NK-92 (cell line): ENCODE measurements at regions not wholly inside any gene's neighbourhood (a gene's known extent, or its start where the extent isn't known, plus 50 kb on each side); places are given as distances from the start of the nearest gene placed in this dataset.

ENCODE experiments used
- DNase-seq: peaks from one replicate; lab custom pipeline; 2025; ENCODE audit not compliant: unreplicated experiment; lab: John Stamatoyannopoulos, UW

DNA sequence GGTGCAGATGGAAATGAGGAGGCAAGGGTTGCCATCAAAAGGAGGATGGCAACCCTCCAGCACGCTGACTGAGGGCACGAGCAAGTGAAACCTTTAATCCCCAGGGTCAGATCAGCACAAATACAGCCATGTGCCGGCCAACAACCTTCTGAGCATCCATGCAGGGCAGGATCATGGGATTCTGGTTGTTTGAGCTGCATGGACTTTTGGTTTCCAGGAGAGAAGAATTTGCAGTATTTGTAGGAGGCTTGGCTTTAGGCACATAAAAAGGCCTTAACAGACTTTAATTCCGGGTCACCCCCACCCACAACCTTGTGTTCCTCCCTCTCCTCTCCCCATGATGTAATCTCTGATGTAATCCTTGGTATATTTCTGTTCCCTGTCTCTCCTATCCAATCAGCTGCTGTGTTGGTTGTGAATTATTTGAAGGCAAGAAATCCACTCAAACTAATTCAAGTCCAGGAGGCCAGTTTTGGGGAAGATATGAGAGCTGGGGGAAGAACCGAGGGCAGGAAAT is 254.3 kb downstream of the SHQ1 start:
- DNase-seq = no peak

DNA sequence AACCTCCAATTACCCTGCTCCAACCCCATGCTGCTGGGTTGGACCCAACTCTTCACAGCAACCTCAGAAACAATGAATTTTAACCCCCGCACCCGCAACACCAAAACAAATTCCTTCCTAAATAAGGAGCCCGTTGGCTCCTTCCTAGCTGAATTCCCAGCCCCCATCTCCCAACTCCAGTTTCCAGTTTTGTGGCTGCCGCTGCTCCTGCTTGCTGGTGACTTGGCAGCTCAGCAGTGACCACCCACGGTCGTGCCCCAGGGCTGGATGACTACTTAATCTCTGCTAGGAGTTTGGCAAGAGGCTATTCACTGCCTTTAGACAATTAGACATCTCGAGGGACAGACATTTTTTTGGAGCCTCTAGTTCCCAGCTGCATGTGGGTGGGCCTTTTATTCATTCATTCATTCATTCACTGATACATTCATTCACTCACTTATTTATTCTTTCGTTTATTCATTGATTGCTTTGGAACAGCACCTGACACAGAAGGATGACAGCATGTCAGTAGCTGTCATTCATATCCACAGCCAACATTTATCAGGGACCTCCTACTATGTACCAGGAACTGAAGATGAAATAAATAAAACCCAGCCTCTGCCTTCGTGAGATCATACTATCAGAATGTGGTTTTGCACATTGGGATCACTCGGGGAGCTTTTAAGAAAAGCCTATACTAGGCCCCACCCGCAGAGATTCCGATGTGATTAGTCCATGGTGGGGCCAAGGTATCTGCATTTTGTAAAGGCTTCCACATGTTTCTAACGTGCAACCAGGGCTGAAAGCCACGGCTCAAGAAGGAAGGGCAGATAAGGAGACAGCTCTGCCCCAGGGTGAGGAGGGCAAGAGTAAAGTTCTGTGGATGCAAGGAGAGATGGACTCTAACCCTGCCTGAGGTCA is 256.5 kb downstream of the SHQ1 start:
- DNase-seq = no peak

DNA sequence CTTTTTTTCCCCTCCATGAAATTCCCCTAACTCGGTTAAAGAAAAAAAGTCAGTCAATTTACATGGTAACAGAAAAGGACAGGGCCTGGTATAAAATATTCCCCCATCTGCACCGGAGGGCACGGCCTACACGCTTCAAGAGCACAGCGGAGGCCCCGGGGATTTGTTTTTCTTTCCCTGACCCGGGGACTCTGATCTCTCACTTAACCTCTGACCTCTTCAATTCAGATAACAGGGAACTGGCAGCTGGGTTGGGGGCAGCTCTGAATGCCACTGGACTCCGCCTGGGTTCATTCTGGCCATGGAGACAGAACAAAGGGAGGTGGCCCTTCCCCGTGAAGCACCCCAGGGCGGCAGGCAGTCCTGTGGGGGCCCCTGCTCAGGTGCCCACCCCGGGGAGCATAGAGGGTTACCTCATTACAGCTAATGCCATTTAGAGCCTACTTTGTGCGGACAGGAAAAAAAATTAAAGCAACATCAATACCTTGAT is 257.5 kb downstream of the SHQ1 start:
- no peak for DNase-seq

DNA sequence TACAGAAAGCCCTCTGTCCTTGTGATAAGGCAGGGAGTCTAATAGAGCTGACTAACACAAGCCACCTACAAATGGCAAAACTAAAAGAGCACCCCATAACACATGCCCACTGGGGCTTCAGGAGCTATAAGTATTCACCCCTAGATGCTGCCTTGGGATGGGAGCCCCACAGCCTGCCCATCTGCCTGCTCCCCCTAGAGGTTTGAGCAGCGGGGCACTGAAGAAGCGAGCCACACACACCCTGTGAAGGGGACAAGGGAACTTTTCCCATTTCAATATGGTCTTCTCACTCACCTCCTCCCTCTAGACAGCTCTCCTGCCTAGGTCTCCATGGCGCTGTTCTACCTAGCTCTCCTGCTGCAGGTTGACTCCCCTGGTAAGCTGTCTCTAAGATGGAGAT is 261.0 kb downstream of the SHQ1 start:
- no peak for DNase-seq

DNA sequence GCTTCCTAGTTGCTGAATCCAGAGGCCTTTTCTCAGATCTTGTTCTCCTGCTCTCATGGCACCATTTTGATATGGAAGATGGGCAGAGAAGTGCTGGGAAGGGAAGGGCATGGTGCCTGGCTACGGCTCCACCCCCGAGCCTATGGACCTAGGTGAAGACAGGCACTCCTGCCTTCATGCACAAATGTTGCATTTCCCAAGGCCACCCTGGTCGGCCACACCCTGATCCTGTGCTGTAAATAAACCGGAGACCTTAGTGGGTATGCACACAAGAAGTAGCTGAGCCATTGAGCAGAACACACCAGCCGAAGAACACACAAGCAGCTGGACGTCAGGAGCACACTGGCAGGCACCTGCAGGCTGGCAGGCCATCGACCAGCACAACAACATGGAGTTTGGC is 261.6 kb downstream of the SHQ1 start:
- no peak for DNase-seq

DNA sequence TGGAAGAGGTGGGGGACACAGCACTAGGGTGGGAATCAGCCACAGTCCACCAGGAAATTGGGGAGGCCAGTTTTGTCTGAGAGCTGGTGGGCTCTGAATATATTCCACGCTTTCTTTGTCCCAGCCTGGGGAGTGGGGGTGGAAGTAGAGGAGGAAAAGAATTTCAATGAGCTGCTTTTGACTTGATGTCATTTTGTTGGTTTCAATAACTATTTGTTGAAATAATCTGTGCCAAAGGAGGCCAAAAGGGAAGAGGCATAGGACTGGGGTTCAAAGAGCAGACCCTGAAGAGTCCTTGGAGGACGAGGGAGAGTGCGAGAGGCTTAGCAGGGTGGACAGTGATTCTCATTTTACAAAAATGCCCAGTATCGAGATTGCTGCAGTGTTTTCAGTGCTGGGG is 262.3 kb downstream of the SHQ1 start:
- no peak for DNase-seq

DNA sequence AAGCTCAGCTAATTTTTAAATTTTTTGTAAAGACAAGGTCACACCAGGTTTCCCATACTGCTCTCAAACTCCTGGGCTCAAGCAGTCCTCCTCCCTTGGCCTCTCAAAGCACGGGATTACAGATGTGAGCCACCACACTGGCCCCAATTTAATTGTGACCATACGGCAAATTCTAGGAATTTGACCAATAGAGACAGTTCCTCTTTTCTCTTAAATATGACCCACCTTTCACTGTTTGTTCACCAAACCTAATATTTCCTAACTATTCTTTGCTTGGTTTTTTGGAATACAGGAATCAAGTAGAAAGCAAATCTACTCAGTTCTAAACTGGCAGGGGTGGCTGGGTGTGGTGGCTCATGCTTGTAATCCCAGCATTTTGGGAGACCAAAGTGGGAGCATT is 264.0 kb downstream of the SHQ1 start:
- DNase-seq = no peak

DNA sequence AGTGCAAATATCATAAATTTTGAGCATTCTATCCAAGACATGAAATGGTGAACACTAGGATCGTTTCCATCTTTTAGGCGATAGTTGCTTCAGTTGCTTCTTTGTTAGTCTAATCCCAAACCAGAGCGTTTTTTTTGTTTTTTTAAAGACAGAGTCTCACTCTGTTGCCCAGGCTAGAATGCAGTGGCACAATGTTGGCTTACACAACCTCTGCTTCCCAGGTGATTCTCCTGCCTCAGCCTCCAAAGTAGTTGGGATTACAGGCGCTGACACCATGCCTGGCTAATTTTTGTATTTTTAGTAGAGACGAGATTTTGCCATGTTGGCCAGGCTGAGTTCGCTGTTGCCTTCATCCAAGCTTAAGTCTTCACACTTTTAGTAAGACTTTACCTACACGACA is 265.3 kb downstream of the SHQ1 start:
- no peak for DNase-seq

DNA sequence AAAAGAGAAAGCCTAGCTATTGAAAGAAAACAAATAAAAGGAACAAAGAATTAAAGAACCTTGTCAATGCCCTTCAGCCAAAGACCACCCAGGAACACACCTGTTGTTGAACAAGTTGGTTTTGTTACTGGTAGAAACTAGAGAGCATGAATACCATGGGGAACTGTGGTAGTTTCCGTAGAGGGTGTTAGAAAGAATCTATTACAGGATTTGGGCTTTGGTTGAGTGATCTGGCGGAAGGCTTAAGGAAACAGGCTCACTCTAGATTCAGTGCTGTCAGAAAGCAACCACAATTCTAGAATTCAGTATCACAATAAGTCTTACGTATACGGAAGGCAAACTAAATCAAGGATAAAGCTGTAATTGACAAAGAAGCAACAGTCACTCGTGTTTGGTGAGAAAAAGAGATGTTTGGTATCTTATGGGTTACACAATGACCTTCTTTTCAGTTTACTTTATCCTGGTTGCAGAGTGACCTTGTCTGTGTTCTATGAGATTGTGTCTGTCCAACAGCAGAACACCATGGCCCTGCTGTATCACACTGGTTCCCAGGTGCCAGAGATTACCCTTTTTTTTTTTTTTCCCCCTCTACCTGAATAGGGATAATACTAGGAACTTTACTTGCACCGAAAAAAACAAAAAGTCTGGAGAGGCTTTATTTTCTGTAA is 265.9 kb downstream of the SHQ1 start:
- DNase-seq = no peak

DNA sequence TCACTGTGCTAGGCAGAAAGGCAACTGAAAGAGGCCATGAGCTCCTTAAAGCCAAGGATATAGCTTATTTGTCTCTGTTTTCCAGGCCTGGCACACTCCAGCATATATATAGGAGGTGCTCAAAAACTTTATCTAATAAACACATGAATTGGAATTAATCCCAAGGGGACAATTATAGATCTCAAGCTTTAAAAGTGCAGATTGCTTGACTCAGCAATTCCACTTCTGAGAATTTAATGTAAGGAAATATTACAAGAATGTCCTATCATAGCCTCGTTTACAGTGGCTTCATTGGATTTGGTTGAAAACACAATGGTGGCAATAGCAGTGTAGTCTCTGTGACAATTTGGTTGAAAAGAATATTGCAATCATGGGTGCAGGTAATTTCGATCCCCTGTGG is 267.3 kb downstream of the SHQ1 start:
- DNase-seq = no peak

DNA sequence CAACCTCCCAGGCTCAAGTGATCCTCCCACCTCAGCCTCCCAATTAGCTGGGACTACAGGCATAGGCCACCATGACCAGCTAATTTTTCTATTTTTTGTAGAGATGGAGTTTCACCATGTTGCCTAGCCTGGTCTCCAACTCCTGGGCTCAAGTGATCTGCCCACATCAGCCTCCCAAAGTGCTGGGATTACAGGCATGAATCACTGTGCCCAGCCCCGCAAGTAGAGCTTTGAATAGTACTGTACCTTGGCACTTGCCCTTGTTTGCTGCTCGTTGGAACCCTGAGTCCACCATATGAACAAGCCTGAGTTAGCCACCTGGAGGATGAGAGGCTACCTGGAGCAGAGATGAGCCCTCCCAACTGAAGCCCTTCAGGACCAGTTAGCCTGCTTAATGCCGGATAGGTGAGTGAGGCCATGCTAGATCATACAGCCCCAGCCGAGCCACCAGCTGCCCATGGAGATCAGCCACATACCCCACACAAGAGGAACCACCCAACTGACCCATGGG is 267.9 kb downstream of the SHQ1 start:
- no peak for DNase-seq

DNA sequence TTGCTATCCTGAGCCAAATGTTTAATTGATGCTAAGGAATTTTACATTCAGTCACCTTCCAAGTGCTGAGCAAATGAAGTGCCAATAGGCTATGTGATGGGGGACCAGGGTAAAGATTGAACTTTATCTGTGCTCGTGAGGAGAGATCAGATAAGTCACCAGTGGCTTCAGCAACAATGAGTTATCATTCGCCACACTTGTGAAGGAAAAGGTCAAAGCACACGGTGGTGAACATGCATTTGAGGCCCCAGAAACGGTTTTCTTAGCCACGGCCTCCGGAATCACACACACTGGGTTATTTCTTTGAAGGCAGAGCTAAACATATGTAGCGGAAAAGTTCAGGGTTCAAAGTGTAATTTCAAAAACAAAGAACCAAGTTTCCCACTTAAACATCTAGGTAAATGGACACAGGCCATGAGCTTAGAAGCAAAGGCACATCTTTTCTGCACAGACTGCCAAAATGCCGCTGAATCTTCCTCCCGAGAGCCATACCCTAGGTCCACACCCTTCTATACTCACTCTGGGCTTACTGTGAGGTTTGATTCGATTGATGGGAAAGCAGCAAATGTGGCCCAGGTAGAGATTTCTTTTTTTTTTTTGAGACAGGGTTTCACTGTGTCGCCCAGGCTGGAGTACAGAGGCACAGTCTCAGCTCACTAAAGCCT is 268.5 kb downstream of the SHQ1 start:
- no peak for DNase-seq

DNA sequence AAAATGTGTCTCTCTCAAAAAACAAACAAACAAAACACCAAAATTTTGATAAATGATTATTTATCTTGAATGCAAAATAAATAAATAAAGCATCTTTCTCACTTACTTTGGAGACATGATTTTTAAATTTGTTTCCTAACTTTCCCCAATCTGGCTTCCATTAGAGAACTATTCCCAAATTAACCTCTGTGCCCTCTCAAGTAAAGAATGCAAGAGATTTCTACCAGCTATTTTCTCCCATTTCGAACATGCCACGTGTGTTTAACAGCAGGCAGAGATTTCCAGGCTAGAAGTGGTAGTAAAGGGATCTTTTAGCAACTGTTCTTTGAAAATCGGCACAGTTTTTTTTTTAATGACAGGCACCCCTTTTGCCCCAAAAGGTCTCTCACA is 269.1 kb downstream of the SHQ1 start:
- no peak for DNase-seq

DNA sequence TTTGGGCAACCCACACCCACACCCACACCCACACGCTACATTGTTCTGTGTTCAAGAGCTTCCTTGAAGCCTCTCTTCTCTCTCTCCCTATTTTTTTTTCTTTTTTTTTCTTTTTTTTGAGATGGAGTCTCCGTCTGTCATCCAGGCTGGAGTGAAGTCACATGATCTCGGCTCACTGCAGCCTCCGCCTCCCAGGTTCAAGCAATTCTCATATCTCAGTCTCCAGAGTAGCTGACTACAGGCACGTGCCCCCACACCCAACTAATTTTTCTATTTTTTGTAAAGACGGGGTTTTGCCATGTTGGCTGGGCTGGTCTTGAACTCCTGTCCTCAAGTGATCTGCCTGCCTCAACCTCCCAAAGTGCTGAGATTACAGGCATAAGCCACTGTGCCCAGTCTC is 271.1 kb downstream of the SHQ1 start:
- no peak for DNase-seq

DNA sequence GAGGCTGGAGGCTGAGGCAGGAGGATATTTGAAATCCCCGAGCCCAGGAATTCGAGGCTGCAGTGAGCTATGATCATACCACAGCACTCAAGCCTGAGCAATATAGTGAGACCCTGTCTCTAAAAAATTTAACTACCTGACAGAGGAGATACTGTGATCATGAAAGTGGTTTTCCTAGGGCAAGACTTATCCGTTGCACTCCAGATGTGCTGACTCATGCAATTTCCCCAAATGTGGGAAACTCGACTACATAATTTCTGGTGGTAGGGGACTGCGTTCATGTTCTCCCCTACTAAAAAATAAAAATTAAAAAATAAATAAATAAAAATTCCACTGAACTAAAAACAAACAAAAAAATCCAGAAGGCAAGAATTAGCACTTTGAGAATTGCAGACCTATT is 271.7 kb downstream of the SHQ1 start:
- DNase-seq = no peak

DNA sequence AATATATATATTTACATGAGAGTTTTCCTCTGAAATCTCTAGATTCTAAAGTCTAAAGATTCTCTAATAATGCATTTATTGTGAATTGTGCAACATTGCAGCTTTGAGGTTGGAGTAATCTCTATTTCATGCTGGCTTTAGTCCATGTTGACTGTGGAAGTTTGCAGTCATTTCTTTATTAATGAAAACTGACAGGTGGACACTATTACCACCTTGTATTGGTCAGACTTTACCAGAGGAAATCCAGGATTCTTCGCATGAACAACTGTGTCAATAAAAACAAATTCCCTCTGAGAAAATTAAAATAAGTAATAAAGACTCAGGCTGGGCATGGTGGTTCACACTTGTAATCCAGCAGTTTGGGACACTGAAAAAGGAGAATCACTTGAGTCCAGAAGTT is 274.1 kb downstream of the SHQ1 start:
- no peak for DNase-seq

DNA sequence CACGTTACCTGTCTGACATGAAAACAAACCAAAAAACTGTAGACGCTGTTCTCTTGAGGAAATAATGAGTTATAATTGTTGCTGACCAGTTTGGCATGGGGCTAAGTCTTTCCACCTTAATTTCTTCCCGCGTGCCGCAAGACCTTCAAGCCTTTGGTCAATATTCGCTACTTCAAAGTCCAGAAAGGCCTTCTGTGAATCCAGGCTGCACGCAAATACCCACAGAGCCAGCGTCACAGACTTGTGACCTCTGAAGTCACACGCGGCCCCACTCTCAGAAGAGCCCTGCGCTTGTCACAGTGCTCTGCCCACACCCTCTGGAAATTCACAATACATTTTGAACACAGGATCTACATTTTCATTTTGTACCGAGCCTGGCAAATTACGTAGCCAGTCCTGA is 275.2 kb downstream of the SHQ1 start:
- DNase-seq = no peak

DNA sequence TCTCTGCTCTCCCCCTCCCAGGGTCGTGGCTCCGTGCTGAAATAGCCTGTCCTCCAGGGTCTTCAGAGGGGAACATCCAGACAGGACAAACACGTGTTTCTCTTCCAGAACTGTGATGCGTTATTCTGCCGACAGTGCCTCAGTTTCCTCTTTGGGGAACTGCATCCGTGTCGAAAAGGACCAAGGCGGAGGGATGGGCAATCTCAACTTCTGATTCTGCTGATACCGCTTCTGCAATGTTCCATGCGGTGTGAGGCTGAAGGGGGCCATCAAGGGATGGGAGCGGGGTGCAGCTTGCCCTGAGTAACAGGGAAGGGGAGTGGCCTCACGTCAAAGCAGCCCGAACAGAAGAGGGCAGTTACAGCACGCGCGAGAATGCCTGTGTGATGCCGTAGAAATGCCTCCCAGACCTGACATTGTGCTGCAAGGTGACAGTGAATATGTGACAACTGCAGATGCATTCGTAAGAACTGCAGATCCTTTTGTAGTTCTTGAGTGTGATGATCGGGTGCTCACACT is 275.7 kb downstream of the SHQ1 start:
- DNase-seq = no peak

DNA sequence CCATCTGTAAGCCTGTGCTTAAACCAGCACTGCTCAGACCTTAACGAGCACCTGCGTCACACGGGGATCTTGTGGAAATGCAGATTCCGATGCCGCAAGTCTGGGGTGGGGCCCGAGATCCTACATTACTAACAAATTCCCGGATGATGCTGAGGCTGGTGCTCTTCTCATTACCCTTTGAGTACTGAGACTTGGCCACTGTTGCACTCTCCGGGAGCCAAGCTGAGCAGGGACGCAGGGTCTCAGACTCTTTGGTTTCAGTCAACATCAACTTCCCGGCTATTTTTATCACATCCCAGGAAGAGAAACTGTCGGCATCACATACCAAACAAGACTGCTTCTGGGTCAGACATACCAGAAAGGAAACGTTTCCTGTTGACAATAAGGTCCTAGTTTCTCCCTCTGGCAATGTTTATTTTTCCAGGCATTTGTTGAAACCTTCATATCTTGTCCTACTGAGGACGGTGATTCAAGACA is 276.6 kb downstream of the SHQ1 start:
- no peak for DNase-seq

DNA sequence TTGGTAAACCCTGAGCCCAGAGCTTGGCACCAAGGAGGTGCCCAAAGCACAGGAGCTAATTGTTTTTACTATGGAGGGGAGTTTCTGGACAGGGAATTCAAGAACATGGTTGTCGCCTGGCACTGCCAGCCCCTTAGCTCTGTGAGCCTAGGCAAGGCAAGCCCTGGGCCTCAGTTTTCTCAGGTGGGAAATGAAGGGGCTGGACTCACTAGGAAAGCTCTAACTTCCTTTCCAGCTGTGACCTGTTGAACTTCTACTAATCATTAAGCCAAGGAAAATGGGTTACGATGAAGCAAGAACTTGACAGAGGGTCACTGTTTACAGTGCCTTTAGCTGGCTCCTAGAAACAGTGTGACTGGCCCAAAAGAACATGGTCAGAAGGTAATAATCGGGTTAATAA is 277.2 kb downstream of the SHQ1 start:
- DNase-seq = no peak

DNA sequence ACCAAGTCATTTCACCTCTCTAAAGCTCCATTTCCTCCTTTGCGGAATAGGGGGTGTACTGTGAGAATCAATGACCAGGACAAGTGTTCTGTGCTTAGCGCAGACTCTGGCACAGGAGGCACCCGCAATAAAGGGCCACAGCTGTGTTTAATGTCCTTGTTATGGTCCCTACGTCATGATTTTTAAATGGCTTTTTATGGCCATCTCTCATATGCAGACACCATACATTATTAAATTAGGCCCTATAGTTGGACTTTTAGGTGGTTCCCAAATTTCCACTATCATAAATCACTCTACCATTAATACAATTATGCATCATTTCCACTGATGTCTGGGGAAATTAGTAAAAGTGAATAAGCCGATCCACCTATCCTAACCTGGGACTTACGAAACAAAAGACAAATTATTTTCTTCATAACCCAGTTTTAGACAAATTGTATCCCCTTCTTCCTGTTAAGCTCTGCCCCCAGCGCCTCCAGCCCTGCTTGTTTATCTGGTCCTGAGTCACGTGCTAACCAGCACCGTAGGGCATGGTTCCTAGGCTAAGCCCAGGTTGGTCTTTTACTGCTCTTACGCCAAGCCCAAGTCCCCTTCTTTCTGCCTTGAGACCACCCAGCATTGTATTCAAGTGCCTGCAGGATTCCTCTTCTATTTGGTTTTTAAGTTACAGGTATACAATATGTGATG is 278.3 kb downstream of the SHQ1 start:
- DNase-seq = no peak
